GOT3 (cell line): ENCODE measurements at regions not wholly inside any gene's neighbourhood (a gene's known extent, or its start where the extent isn't known, plus 50 kb on each side); places are given as distances from the start of the nearest gene placed in this dataset.
A peak's percentile ranks its signal among the peaks of the same experiment; 100 is the strongest.
"Not testable (repeated sequence)": the region's sequence is repeated elsewhere in the genome, so short reads cannot be mapped to it uniquely, and the experiment has no call there.

Experiments
- DNase-seq: peaks from one replicate; lab custom pipeline; 2025; ENCODE audit warnings: mixed read lengths; lab: John Stamatoyannopoulos, UW

GRCh38 chr1:24268555-24268954 lies 50.6 kb upstream of the GRHL3 start:
- DNase-seq: not testable (repeated sequence)

GRCh38 chr1:24266998-24267397 lies 52.2 kb upstream of the GRHL3 start:
- DNase-seq: no peak

GRCh38 chr1:24266398-24266941 lies 52.7 kb upstream of the GRHL3 start:
- peak; percentile 68 for DNase-seq

GRCh38 chr1:24263746-24264145 lies 55.4 kb upstream of the GRHL3 start:
- DNase-seq: no peak

- no peak for DNase-seq
Measured at GRCh38 chr1:24263211-24263610, 55.9 kb upstream of the GRHL3 start.

- no peak for DNase-seq
Measured at GRCh38 chr1:24261977-24262376, 57.2 kb upstream of the GRHL3 start.

GRCh38 chr1:24258735-24259424 lies 60.3 kb upstream of the GRHL3 start:
- no peak for DNase-seq

- DNase-seq: no peak
Measured at GRCh38 chr1:24257373-24257772, 61.8 kb upstream of the GRHL3 start.

- DNase-seq: no peak
Measured at GRCh38 chr1:24256687-24257086, 62.5 kb upstream of the GRHL3 start.

GRCh38 chr1:24255226-24255625 lies 63.9 kb upstream of the GRHL3 start:
- no peak for DNase-seq

GRCh38 chr1:24254783-24255182 lies 64.4 kb upstream of the GRHL3 start:
- no peak for DNase-seq

GRCh38 chr1:24253571-24253970 lies 65.6 kb upstream of the GRHL3 start:
- no peak for DNase-seq

GRCh38 chr1:24252185-24252780 lies 65.2 kb upstream of the IFNLR1 start:
- DNase-seq: no peak

- DNase-seq: no peak
Measured at GRCh38 chr1:24251501-24251900, 64.4 kb upstream of the IFNLR1 start.

GRCh38 chr1:24250791-24251190 lies 63.7 kb upstream of the IFNLR1 start:
- DNase-seq: no peak

GRCh38 chr1:24250224-24250623 lies 63.1 kb upstream of the IFNLR1 start:
- DNase-seq: no peak

GRCh38 chr1:24248859-24249258 lies 61.8 kb upstream of the IFNLR1 start:
- no peak for DNase-seq

- DNase-seq: not testable (repeated sequence)
Measured at GRCh38 chr1:24247337-24247736, 60.2 kb upstream of the IFNLR1 start.

- no peak for DNase-seq
Measured at GRCh38 chr1:24244519-24245268, 57.6 kb upstream of the IFNLR1 start.

- DNase-seq: no peak
Measured at GRCh38 chr1:24237750-24238395, 50.8 kb upstream of the IFNLR1 start.

- no peak for DNase-seq
Measured at GRCh38 chr1:24236789-24237371, 49.8 kb upstream of the IFNLR1 start.
